Right ventricle myocardium superior (tissue), 1 donor: ENCODE measurements at regions not wholly inside any gene's neighbourhood (a gene's known extent, or its start where the extent isn't known, plus 50 kb on each side); places are given as distances from the start of the nearest gene placed in this dataset.

Experiments
- ATAC-seq: fragments of 200-7000 bp; cut with Tn5 transposase; one replicate; pipeline ENCODE4 v1.9.1; 2020; ENCODE audit warnings: mild to moderate bottlenecking; ENCODE audit not compliant: poor library complexity
- DNase-seq: peaks from one replicate; pipeline ENCODE4 v3.0.0-alpha.2; 2020
- intact Hi-C: fragments of 100-400 bp; cut with DNase I; formaldehyde crosslinking; loops from one replicate; pipeline ENCODE4 v1.11.2; 2022
- donor health status: DM: no; HTN: yes; CAD: no; lungs with severe emphysema.

GRCh38 chr1:80506216-80506615, 1294.5 kb upstream of the ADGRL2 start:
- ATAC-seq (no peak), DNase-seq (no peak)
- intact Hi-C loops: no loop called here

GRCh38 chr1:80498673-80499072, 1302.1 kb upstream of the ADGRL2 start:
- ATAC-seq: peak; percentile 46

GRCh38 chr1:80495806-80496205, 1304.9 kb upstream of the ADGRL2 start:
- no peak for ATAC-seq
- no peak for DNase-seq
- intact Hi-C loops: no loop called here

More at GRCh38 chr1:80498673-80499072, 1302.1 kb upstream of the ADGRL2 start:
- DNase-seq: no peak
- intact Hi-C loops: no loop called here

GRCh38 chr1:80472145-80472544, 1328.6 kb upstream of the ADGRL2 start:
- DNase-seq: no peak
- ATAC-seq: no peak
- intact Hi-C loops: no loop called here

GRCh38 chr1:80468356-80468755, 1332.4 kb upstream of the ADGRL2 start:
- intact Hi-C loops: no loop called here
- ATAC-seq: no peak
- DNase-seq: no peak

- DNase-seq (no peak), ATAC-seq (no peak)
- intact Hi-C loops: no loop called here
These were observed 1338.7 kb upstream of the ADGRL2 start for GRCh38 chr1:80462006-80462405.

GRCh38 chr1:80457409-80457808, 1343.3 kb upstream of the ADGRL2 start:
- intact Hi-C loops: no loop called here
- ATAC-seq (no peak), DNase-seq (no peak)

GRCh38 chr1:80453775-80454174, 1347.0 kb upstream of the ADGRL2 start:
- no peak for ATAC-seq
- intact Hi-C loops: no loop called here

GRCh38 chr1:80450711-80451110, 1350.0 kb upstream of the ADGRL2 start:
- ATAC-seq (no peak), DNase-seq (no peak)
- intact Hi-C loops: no loop called here

More at GRCh38 chr1:80453775-80454174, 1347.0 kb upstream of the ADGRL2 start:
- no peak for DNase-seq

- ATAC-seq: no peak
- DNase-seq: no peak
- intact Hi-C loops: no loop called here
These were observed 1352.7 kb upstream of the ADGRL2 start for GRCh38 chr1:80448081-80448480.

GRCh38 chr1:80447526-80447925, 1353.2 kb upstream of the ADGRL2 start:
- DNase-seq (no peak), ATAC-seq (no peak)
- intact Hi-C loops: no loop called here

GRCh38 chr1:80445033-80445432, 1355.7 kb upstream of the ADGRL2 start:
- ATAC-seq (no peak), DNase-seq (no peak)
- intact Hi-C loops: no loop called here

- intact Hi-C loops: no loop called here
- DNase-seq (no peak), ATAC-seq (no peak)
These were observed 1356.6 kb upstream of the ADGRL2 start for GRCh38 chr1:80444171-80444570.

- intact Hi-C loops: no loop called here
- peak; percentile 39 for ATAC-seq
- no peak for DNase-seq
These were observed 1359.1 kb upstream of the ADGRL2 start for GRCh38 chr1:80441664-80442063.

- intact Hi-C loops: no loop called here
- no peak for ATAC-seq
- no peak for DNase-seq
These were observed 1363.9 kb upstream of the ADGRL2 start for GRCh38 chr1:80436851-80437250.

- DNase-seq: no peak
- ATAC-seq: no peak
- intact Hi-C loops: no loop called here
These were observed 1372.9 kb upstream of the ADGRL2 start for GRCh38 chr1:80427881-80428280.

GRCh38 chr1:80424249-80424648, 1376.5 kb upstream of the ADGRL2 start:
- intact Hi-C loops: no loop called here
- no peak for DNase-seq

GRCh38 chr1:80418134-80418533, 1382.6 kb upstream of the ADGRL2 start:
- ATAC-seq (no peak), DNase-seq (no peak)
- intact Hi-C loops: no loop called here

More at GRCh38 chr1:80424249-80424648, 1376.5 kb upstream of the ADGRL2 start:
- no peak for ATAC-seq

GRCh38 chr1:80417671-80418070, 1383.1 kb upstream of the ADGRL2 start:
- ATAC-seq (no peak), DNase-seq (no peak)
- intact Hi-C loops: no loop called here

GRCh38 chr1:80413969-80414368, 1386.8 kb upstream of the ADGRL2 start:
- ATAC-seq (no peak), DNase-seq (no peak)
- intact Hi-C loops: no loop called here

- intact Hi-C loops: no loop called here
- ATAC-seq: no peak
- no peak for DNase-seq
These were observed 1390.5 kb upstream of the ADGRL2 start for GRCh38 chr1:80410233-80410632.
